GM23338 (cell line): ENCODE measurements at regions not wholly inside any gene's neighbourhood (a gene's known extent, or its start where the extent isn't known, plus 50 kb on each side); places are given as distances from the start of the nearest gene placed in this dataset.

ENCODE experiments used
- ATAC-seq: fragments of 200-7000 bp; cut with Tn5 transposase; 3 replicates; pipeline ENCODE4 v1.9.1; 2020
- DNase-seq: peaks from one replicate; pipeline ENCODE4 v3.0.0-alpha.2; 2015; ENCODE audit warnings: low spot score
- H2AFZ ChIP-seq: fragments of 200-600 bp; sonication (generic); 2 replicates; pipeline ENCODE4 v1.8.0; 2016; ENCODE audit warnings: antibody characterized with exemption, mild to moderate bottlenecking, moderate library complexity
- H3F3A ChIP-seq: fragments of 200-600 bp; sonication (generic); replicated peaks from 2 replicates; pipeline ENCODE4 v1.8.0; 2017; ENCODE audit warnings: antibody characterized with exemption, mixed run types, low read depth
- H3K27ac ChIP-seq: fragments of 200-600 bp; sonication (generic); 2 replicates; pipeline ENCODE4 v1.6.1; 2016; ENCODE audit warnings: low read depth
- H3K27me3 ChIP-seq: fragments of 200-600 bp; sonication (generic); 2 replicates; pipeline ENCODE4 v1.8.0; 2016; ENCODE audit warnings: mild to moderate bottlenecking, mixed run types, moderate library complexity; ENCODE audit not compliant: insufficient read depth
- H3K36me3 ChIP-seq: fragments of 200-600 bp; sonication (generic); 2 replicates; pipeline ENCODE4 v1.8.0; 2016; ENCODE audit warnings: mild to moderate bottlenecking; ENCODE audit not compliant: insufficient read depth
- H3K4me1 ChIP-seq: fragments of 200-600 bp; sonication (generic); 2 replicates; pipeline ENCODE4 v1.8.0; 2016; ENCODE audit warnings: mild to moderate bottlenecking, moderate library complexity; ENCODE audit not compliant: insufficient read depth
- H3K4me2 ChIP-seq: fragments of 200-600 bp; sonication (generic); 2 replicates; pipeline ENCODE4 v1.7.1; 2017; ENCODE audit warnings: mixed run types
- H3K4me3 ChIP-seq: fragments of 200-600 bp; sonication (generic); 2 replicates; pipeline ENCODE4 v1.6.1; 2016; ENCODE audit warnings: mixed run types
- H3K79me2 ChIP-seq: fragments of 200-600 bp; sonication (generic); replicated peaks from 2 replicates; pipeline ENCODE4 v1.8.0; 2017; ENCODE audit warnings: mild to moderate bottlenecking; ENCODE audit not compliant: insufficient read depth
- H3K9me2 ChIP-seq: fragments of 200-600 bp; sonication (generic); 2 replicates; pipeline ENCODE4 v1.8.0; 2017; ENCODE audit not compliant: insufficient read depth
- H4K20me1 ChIP-seq: fragments of 200-600 bp; sonication (generic); replicated peaks from 2 replicates; pipeline ENCODE4 v1.8.0; 2017; ENCODE audit warnings: mild to moderate bottlenecking; ENCODE audit not compliant: insufficient read depth
- H3K27ac Mint-ChIP-seq: 2 replicates; pipeline ENCODE4 v1.8.0; 2020; ENCODE audit warnings: inconsistent platforms, mild to moderate bottlenecking, moderate library complexity, mixed read lengths
- H3K27me3 Mint-ChIP-seq: 3 replicates; pipeline ENCODE4 v1.8.0; 2022; ENCODE audit warnings: low read depth, mild to moderate bottlenecking, moderate library complexity, mixed read lengths, inconsistent platforms; ENCODE audit not compliant: insufficient read depth, poor library complexity
- H3K36me3 Mint-ChIP-seq: 3 replicates; pipeline ENCODE4 v1.8.0; 2021; ENCODE audit warnings: low read depth, mild to moderate bottlenecking, inconsistent platforms, moderate library complexity, mixed read lengths
- H3K4me1 Mint-ChIP-seq: 3 replicates; pipeline ENCODE4 v1.8.0; 2020; ENCODE audit warnings: mild to moderate bottlenecking, inconsistent platforms, mixed read lengths
- H3K4me3 Mint-ChIP-seq: 3 replicates; pipeline ENCODE4 v1.8.0; 2021; ENCODE audit warnings: moderate library complexity, mild to moderate bottlenecking, inconsistent platforms, mixed read lengths
- H3K9me3 Mint-ChIP-seq: 3 replicates; pipeline ENCODE4 v1.8.0; 2020; ENCODE audit warnings: moderate library complexity, mild to moderate bottlenecking, inconsistent platforms, mixed read lengths
- EZH2 ChIP-seq: fragments of 200-600 bp; sonication (generic); IDR thresholded peaks from one replicate; pipeline ENCODE4 v1.8.0; 2017; ENCODE audit warnings: antibody characterized with exemption, mild to moderate bottlenecking, low read depth; ENCODE audit not compliant: unreplicated experiment
- EZH2phosphoT487 ChIP-seq: fragments of 200-600 bp; sonication (generic); IDR thresholded peaks from one replicate; pipeline ENCODE4 v1.8.1; 2018; ENCODE audit warnings: antibody characterized with exemption; ENCODE audit not compliant: unreplicated experiment
- JUNB ChIP-seq: IDR thresholded peaks from one replicate; pipeline ENCODE4 v1.6.1; 2016; ENCODE audit warnings: antibody characterized with exemption; ENCODE audit not compliant: unreplicated experiment
- POLR2AphosphoS5 ChIP-seq: IDR thresholded peaks from 2 replicates; pipeline ENCODE4 v1.6.1; 2016; ENCODE audit warnings: antibody characterized with exemption, low read depth
- ZNF114 ChIP-seq: fragments of 250-450 bp; sonication (Bioruptor Pico); IDR thresholded peaks from 2 replicates; pipeline ENCODE4 v1.5.0; 2020; ENCODE audit warnings: mild to moderate bottlenecking, moderate library complexity
- ZNF331 ChIP-seq: fragments of 250-450 bp; sonication (Bioruptor Pico); IDR thresholded peaks from 2 replicates; pipeline ENCODE4 v1.5.0; 2020; ENCODE audit warnings: low read depth, mild to moderate bottlenecking, moderate library complexity
- TF ChIP-seq, protein P1 (sequence below): IDR thresholded peaks from one replicate; pipeline ENCODE4 v1.6.1; 2018; ENCODE audit warnings: antibody characterized with exemption; ENCODE audit not compliant: unreplicated experiment
- TF ChIP-seq, protein P2 (sequence below), 2 experiments: fragments of 200-600 bp in 1 of 2; sonication (generic) in 1 of 2; conservative IDR thresholded peaks; 2 replicates each; pipeline versions ENCODE4 v1.5.1 to v1.6.1; 2016 to 2017; ENCODE audit warnings: antibody characterized with exemption in 2 of 2, low read depth in 2 of 2, mild to moderate bottlenecking in 2 of 2, moderate library complexity in 1 of 2
- TF ChIP-seq, protein P3 (sequence below): IDR thresholded peaks from 2 replicates; pipeline ENCODE4 v1.6.1; 2016; ENCODE audit warnings: antibody characterized with exemption

DNA sequence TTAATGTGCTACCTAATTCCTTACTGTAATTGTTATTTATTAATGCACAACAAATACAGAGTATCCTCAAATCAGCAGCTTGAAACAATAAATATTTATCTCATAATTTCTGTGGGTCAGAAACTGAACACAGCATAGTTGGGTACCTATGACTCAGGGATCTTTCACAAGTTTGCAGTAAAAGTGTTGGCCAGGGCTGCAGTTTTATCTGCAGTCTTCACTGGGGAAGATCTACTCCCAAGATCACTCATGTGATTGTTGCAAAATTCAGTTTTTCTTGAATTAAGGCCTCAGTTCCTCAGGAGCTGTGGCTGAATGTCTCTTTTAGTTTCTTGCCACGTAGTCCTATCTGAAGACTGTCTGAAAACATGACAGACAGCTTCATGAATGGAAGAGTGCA lies 237.8 kb downstream of the ZWINT start (continued):
- no peak for TF ChIP-seq JUNB
- TF ChIP-seq POLR2AphosphoS5 = no peak
- TF ChIP-seq ZNF114 (CRISPR knock-in tag) = no peak
- TF ChIP-seq, protein P1, sequence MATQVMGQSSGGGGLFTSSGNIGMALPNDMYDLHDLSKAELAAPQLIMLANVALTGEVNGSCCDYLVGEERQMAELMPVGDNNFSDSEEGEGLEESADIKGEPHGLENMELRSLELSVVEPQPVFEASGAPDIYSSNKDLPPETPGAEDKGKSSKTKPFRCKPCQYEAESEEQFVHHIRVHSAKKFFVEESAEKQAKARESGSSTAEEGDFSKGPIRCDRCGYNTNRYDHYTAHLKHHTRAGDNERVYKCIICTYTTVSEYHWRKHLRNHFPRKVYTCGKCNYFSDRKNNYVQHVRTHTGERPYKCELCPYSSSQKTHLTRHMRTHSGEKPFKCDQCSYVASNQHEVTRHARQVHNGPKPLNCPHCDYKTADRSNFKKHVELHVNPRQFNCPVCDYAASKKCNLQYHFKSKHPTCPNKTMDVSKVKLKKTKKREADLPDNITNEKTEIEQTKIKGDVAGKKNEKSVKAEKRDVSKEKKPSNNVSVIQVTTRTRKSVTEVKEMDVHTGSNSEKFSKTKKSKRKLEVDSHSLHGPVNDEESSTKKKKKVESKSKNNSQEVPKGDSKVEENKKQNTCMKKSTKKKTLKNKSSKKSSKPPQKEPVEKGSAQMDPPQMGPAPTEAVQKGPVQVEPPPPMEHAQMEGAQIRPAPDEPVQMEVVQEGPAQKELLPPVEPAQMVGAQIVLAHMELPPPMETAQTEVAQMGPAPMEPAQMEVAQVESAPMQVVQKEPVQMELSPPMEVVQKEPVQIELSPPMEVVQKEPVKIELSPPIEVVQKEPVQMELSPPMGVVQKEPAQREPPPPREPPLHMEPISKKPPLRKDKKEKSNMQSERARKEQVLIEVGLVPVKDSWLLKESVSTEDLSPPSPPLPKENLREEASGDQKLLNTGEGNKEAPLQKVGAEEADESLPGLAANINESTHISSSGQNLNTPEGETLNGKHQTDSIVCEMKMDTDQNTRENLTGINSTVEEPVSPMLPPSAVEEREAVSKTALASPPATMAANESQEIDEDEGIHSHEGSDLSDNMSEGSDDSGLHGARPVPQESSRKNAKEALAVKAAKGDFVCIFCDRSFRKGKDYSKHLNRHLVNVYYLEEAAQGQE = no peak
- TF ChIP-seq, protein P2, sequence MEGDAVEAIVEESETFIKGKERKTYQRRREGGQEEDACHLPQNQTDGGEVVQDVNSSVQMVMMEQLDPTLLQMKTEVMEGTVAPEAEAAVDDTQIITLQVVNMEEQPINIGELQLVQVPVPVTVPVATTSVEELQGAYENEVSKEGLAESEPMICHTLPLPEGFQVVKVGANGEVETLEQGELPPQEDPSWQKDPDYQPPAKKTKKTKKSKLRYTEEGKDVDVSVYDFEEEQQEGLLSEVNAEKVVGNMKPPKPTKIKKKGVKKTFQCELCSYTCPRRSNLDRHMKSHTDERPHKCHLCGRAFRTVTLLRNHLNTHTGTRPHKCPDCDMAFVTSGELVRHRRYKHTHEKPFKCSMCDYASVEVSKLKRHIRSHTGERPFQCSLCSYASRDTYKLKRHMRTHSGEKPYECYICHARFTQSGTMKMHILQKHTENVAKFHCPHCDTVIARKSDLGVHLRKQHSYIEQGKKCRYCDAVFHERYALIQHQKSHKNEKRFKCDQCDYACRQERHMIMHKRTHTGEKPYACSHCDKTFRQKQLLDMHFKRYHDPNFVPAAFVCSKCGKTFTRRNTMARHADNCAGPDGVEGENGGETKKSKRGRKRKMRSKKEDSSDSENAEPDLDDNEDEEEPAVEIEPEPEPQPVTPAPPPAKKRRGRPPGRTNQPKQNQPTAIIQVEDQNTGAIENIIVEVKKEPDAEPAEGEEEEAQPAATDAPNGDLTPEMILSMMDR (conservative IDR thresholded peaks at IDR 0.05; ENCODE audit: low read depth in 2 of 2) = no peak
- no peak for TF ChIP-seq EZH2
- no peak for TF ChIP-seq ZNF331 (CRISPR knock-in tag)
- TF ChIP-seq, protein P3, sequence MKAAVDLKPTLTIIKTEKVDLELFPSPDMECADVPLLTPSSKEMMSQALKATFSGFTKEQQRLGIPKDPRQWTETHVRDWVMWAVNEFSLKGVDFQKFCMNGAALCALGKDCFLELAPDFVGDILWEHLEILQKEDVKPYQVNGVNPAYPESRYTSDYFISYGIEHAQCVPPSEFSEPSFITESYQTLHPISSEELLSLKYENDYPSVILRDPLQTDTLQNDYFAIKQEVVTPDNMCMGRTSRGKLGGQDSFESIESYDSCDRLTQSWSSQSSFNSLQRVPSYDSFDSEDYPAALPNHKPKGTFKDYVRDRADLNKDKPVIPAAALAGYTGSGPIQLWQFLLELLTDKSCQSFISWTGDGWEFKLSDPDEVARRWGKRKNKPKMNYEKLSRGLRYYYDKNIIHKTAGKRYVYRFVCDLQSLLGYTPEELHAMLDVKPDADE = no peak

DNA sequence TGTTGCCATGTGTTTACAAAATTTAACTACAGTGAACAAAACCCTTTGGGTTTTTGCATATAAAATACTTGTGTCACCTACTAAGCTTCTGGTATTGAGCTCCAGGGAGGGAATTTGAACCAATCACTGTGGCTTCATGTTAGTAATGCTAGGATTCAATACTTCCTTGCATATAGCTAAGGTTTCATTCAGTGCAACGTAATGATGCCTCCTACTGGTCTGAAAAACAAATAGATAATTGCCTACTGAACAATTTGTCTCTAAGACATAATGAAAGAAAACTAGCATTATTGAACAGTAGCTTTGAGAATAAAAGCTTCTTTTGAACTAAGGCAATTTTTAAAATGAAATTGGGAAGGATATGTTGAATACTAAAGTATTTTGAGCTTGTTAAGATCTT lies 244.4 kb downstream of the ZWINT start:
- Histone ChIP-seq H3K36me3 (no peaks in the 10 kb centered on the region), H2AFZ (no peak overlapping the region), H3K27ac (no peak overlapping the region), H4K20me1 (no peaks in the 10 kb centered on the region), H3K79me2 (no peaks in the 10 kb centered on the region), H3K27me3 (no peaks in the 10 kb centered on the region), H3K4me1 (no peaks in the 10 kb centered on the region), H3K9me2 (no peaks in the 10 kb centered on the region), H3K4me2 (no peak overlapping the region), H3K4me3 (no peak overlapping the region), H3F3A (no peaks in the 10 kb centered on the region)
- Mint-ChIP-seq H3K36me3 (no peaks in the 10 kb centered on the region), H3K9me3 (no peaks in the 10 kb centered on the region), H3K27me3 (peaks cover 4% of the 10 kb centered on the region), H3K27ac (no peak overlapping the region), H3K4me1 (no peaks in the 10 kb centered on the region), H3K4me3 (no peak overlapping the region)
- ATAC-seq = peak; percentile 61
- DNase-seq = peak; percentile 64
- TF ChIP-seq, protein P2 (conservative IDR thresholded peaks at IDR 0.05; ENCODE audit: low read depth in 2 of 2) = peak; percentile 69 to 79
- TF ChIP-seq EZH2phosphoT487 = no peak
